Amygdala (tissue), 56 donors: ENCODE measurements at regions not wholly inside any gene's neighbourhood (a gene's known extent, or its start where the extent isn't known, plus 50 kb on each side); places are given as distances from the start of the nearest gene placed in this dataset.
"Not testable (repeated sequence)": the region's sequence is repeated elsewhere in the genome, so short reads cannot be mapped to it uniquely, and the experiment has no call there.

Experiments used
- DNase-seq, 56 donors: peaks; one replicate each; lab custom pipeline; 2025; lab: John Stamatoyannopoulos, UW

DNA sequence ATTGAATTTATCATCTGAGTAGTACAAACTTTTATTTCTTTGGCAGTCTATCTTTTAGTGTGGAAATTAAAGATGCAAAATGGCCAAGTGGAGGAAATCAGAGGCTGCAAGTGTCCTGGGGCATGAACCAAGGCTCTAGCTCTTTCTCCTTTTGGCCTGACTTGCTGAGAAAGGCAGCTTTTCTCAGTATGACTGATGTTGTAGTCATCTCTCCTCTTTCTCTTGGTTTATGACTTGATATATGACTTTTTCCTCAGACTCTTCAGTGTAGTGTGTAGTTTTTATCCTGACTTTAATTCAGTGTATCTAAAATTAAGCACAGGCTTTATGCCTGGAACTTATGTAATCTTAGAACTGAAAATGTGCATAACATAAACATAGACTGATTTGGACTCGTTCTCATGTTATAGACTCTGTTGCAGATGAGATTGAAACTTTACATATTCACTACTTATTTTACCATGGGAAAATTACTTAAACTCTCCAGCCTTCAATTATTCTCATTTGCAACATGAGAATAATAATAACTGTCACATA, 65.7 kb downstream of the SLITRK5 start:
- DNase-seq: no peak

DNA sequence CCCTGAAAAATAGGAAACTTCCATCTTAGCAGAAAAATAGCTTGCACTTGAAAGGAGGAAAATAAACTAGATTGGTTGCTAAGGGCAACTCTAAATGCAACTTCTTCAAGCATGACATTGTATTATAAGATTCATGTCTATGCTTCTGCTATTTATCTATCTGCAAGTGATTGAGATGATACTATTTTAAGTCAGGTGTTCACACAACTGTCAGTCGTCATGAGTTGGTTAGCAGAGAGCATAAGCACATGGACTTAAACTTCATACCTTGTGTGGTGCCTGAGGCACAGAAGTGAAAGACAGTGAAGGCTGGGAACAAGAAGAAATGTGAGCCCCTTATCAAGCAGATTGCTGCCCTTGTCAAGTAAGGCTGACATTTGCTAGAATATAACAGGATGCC, 82.9 kb downstream of the SLITRK5 start:
- DNase-seq: no peak

DNA sequence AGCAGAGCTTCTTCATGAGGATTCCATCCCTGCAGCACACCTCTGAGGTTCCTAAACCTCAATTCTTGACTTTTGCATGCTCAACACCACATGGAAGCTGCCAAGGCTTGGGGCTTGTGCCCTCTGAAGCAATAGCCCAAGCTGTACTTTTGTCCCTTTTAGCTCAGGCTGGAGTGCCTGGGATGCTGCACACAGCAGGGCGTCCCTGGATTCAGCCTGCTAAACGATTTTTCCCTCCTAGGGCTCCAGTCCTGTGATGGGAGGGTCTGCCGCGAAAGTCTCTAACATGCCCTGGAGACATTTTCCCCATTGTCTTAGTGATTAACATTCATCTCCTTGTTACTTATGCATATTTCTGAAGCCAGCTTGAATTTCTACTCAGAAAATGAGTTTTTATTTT, 98.3 kb downstream of the SLITRK5 start:
- no peak for DNase-seq

DNA sequence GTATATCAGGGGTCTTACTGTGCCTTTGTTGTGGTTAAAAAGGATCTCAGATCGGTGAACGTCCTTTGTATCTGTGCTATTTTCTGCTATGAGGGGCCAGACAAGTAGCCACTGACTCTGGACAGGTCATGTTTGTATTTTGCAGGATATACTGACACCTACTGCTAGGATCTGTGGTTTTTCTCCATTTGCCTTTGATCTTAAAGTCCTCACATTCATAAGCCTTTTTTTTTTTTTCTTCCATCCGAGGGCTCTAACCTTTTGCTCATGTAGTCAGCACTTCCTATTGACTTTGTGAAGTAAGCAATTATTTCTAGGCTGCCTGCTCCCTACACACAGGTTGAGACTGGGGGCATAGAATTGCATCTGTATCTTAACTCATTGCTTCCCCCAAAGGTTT, 106.2 kb downstream of the SLITRK5 start:
- no peak for DNase-seq

DNA sequence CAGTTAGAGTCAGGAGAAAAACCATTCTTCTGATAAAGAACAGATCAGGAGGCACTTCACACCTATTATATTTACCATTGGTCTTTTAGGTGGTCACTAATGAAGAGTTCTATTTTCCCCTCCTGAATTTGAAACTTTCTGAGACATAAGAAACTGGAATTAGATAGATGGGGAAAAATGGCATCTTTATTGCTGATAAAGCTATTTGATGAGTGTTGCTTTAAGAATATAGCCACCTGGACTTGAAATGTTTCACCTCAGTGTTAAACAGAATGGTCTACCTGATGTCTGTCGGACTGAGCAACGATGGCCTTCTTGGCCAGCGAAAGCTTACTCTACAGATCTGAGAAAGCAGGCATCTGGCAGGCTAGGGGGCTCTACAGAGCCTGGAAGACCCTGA, 107.0 kb downstream of the SLITRK5 start:
- DNase-seq: no peak

DNA sequence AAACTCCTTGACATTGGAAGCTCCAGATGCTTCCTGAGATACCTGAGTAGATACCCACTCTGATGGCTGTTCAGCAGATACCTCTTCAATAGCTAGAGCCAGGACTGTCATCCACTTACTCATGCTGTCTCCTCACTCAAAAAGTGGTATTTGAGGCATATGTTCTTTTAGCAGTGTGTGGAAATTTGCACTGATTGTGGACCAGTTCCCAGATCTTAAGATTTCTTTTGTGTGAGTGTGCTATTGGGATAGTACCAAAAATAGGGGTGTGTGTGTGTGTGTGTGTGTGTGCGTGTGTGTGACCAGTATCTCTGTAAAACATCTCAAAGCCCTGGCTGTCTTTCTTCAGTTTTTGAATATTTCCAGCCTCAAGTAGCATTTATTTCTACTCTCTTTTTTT, 108.3 kb downstream of the SLITRK5 start:
- DNase-seq: no peak

- DNase-seq: no peak
These were observed 112.2 kb downstream of the SLITRK5 start for GRCh38 chr13:87783366-87783765.

DNA sequence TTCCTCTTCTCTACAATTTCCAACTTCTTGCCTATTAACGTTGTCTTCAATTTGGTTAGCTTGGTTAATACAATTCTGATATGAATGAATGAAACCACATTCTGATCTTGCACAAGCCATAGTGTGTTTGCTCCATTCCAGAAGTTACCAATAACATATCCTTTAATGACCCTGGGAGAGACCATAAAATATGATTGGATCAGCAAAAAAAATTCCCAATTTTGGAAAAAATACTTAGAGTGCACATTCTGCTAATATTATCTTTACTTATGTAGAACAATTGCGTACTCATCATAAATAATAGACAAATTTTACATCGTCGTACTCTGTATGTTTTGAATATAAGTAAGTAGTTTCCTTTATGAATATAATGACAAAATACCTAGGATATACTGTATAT, 117.2 kb downstream of the SLITRK5 start:
- no peak for DNase-seq

DNA sequence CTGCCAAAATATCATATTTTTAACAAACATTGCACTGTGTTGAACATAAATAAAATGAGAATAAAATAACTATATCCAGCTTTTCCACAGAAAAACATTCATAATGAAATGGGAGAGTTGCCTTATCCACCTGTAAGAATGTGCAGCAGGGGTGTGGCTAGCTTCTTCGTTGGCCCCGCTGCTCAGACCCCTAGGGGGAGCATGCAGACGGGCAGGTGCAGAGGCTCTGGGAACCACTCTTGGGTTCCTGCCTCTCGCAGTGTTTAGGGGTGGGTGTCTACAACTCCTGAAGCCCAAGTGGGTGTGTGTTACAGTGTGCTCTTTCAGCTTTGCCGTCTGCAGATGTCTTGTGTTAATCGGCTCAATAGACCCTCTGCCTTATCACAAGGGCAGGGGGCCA, 121.7 kb downstream of the SLITRK5 start:
- no peak for DNase-seq

- no peak for DNase-seq
These were observed 127.4 kb downstream of the SLITRK5 start for GRCh38 chr13:87798536-87798935.

GRCh38 chr13:87810391-87810801, 139.2 kb downstream of the SLITRK5 start:
- DNase-seq: peak in 1 of 56 donors; percentile 0

- no peak for DNase-seq
These were observed 139.8 kb downstream of the SLITRK5 start for GRCh38 chr13:87810920-87811344.

DNA sequence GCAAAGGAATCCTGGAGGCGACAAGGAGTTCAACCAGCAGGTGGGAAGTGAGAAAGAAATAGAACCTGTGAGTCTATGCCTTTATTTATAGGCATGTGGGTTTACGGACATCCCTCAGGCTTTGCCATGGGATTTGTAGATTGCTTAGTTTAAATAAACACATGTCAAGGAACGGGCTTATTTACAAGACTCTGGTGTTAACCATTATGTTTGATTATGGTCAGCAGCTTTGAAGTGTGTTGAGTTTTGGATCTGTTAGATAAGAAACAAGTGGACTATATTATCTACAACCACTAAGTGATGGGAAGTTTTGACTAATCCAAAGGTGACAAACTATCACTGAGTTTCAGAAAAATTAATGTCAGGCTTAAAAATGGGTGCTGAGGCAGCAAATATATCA, 143.2 kb downstream of the SLITRK5 start:
- no peak for DNase-seq

DNA sequence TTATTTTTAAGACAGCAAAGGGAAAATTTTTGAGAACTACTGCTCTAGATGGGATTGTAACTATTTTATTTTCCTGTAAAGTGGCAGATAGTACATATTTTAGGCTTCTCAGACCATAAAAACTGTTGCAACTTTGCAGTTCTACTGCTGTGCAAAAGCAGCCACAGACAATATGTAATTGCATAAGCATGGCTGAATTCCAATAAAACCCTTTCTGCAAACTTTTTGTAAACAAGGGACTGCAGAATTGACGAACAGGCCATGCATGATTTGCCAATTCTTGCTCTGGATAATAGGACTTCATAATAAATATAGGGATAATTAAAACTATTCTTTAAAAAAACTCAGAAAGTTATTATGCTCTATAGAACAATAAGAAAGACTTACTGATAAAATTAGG, 149.1 kb downstream of the SLITRK5 start:
- DNase-seq: no peak

DNA sequence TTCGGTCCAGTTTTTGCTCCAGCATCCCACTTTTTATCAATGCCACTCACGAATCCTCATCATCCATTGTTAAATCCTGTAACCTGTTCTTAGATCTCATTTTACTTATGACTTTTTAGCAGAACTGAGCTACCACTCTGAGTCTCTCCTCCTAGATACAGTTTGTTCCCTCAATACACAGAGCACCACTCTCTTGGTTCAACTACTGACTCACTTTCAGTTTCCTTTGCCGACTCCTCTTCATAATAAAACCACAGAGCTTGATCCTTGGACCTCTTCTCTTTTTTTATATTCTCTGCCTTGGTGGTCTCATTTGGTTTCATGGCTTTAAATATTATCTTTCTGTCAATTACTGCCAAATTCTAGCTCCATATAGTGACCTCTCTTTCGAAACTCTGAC, 150.3 kb downstream of the SLITRK5 start:
- no peak for DNase-seq

DNA sequence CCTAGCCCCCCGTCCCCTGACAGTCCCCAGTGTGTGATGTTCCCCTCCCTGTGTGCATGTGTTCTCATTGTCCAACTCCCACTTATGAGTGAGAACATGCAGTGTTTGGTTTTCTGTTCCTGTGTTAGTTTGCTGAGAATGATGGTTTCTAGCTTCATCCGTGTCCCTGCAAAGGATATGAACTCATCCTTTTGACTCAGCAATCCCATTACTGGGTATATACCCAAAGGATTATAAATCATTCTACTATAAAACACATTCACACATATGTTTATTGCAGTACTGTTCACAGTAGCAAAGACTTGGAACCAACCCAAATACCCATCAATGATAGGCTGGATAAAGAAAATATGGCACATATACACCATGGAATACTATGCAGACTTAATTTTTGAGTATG, 155.1 kb downstream of the SLITRK5 start:
- not testable (repeated sequence) for DNase-seq

DNA sequence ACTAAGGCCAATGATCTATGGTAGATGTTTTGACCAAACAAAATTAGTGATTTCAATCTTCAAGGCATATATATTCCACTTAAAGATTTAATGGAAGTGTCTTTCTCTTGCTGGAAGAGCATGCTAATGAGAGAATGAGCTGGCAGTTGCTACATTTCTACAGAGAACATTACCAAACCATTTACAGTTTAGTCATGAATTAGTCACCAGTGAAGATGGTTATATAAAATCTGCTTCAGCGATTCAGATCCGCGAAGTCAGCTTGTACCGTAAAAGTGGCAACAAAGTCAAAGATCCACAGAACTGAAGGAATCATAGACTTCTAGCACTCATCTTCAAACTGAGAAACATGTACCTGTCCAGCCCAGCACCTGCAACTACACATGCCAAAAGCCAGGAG, 156.3 kb downstream of the SLITRK5 start:
- no peak for DNase-seq

GRCh38 chr13:87837522-87837921, 166.4 kb downstream of the SLITRK5 start:
- no peak for DNase-seq

DNA sequence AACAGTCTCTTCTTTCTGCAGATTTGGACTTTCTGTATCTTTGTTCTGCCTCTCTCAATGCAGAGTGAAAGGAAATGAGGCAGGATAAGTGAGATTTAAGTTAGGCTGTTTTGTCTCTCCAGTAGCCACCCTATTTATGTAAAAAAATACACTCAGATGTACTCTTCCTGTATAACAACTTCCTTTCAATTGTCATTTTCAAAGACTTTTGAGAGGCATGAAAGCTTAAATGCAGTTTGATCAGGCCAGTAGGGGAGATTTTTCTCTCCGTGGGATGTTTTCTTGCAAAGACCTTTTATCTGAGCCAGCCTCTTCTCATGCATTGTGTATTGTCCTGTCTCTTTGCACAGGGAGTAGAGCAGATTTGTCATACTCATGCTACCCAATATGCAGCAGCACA, 166.8 kb downstream of the SLITRK5 start:
- DNase-seq: no peak

DNA sequence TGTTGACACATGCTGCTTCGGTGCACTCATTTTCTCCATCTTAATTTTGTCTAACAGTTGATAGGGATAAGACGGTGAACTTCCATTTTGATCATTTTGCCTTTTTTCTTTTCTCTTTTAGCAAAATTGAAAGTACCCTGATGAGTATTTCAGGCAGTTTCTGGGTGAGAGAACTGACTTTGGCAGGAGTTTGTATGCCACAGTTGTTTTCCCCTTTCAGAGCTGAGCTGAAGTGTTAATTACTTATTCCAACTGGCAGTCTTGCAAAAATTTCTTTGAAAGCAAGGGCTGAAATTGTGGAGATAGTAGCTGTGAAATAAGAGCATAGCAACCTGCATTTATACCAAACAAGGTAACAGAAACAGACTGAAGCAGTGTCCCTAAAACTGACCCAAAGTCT, 180.2 kb downstream of the SLITRK5 start:
- DNase-seq: peak in 3 of 56 donors; percentile 0 to 2 (median 2)

- no peak for DNase-seq
These were observed 184.4 kb downstream of the SLITRK5 start for GRCh38 chr13:87855553-87855952.

- no peak for DNase-seq
These were observed 188.1 kb downstream of the SLITRK5 start for GRCh38 chr13:87859261-87859660.

- DNase-seq: no peak
These were observed 196.3 kb downstream of the SLITRK5 start for GRCh38 chr13:87867426-87867825.
